ENCODE measurements at regions not wholly inside any gene's neighbourhood (a gene's known extent, or its start where the extent isn't known, plus 50 kb on each side); places are given as distances from the start of the nearest gene placed in this dataset.

DNA sequence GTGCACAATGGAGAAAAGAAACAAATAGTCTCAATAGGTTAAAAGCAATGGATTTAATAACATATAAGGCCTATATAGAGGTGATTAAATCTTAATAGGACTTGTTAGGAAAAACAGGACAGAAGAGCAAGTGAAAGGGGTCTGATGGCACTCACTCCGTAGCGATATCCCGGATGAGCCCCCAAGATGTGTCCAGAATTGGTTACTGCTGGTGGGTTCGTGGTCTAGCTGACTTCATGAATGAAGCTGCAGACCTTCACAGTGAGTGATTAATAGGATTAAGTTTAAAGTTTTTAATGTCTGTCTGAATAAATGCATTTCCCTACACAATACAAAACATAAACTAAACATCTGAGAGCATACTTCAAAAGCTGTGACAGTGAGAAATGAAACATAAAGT, 110.4 kb upstream of the FAM174A start:
- TF ChIP-seq, protein P1, sequence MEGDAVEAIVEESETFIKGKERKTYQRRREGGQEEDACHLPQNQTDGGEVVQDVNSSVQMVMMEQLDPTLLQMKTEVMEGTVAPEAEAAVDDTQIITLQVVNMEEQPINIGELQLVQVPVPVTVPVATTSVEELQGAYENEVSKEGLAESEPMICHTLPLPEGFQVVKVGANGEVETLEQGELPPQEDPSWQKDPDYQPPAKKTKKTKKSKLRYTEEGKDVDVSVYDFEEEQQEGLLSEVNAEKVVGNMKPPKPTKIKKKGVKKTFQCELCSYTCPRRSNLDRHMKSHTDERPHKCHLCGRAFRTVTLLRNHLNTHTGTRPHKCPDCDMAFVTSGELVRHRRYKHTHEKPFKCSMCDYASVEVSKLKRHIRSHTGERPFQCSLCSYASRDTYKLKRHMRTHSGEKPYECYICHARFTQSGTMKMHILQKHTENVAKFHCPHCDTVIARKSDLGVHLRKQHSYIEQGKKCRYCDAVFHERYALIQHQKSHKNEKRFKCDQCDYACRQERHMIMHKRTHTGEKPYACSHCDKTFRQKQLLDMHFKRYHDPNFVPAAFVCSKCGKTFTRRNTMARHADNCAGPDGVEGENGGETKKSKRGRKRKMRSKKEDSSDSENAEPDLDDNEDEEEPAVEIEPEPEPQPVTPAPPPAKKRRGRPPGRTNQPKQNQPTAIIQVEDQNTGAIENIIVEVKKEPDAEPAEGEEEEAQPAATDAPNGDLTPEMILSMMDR (IDR thresholded peaks at IDR 0.05; ENCODE audit: borderline replicate concordance, control extremely low read depth, extremely low read depth, insufficient read depth, missing control alignments), result no peak
- no peak for DNase-seq (ENCODE audit: low spot score)
- in situ Hi-C loops (cut with MboI; ENCODE audit: low sequenced_read_pairs, unreplicated experiment), result no loop called here

DNA sequence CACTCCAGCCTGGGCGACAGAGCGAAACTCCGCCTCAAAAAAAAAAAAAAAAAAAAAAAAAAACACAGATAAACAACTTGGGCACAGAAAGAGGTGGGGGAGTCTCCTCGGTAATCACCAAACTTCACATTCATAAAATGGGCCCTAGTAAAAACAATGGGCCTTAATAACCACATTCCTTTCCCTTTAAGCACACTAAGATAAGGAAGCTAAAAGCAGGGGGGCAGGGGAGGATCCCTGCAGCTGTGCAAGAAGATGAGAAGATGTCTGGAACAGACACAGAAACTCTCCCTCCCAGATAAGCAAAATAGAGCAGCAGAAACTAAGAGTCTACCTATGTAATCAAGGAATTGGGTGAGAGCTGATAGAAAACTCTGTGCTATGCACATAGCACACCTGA, 111.2 kb upstream of the FAM174A start:
- no peak for DNase-seq (ENCODE audit: low spot score)
- TF ChIP-seq, protein P1 (IDR thresholded peaks at IDR 0.05; ENCODE audit: borderline replicate concordance, control extremely low read depth, extremely low read depth, insufficient read depth, missing control alignments), result no peak
- in situ Hi-C loops (cut with MboI; ENCODE audit: low sequenced_read_pairs, unreplicated experiment), result no loop called here

DNA sequence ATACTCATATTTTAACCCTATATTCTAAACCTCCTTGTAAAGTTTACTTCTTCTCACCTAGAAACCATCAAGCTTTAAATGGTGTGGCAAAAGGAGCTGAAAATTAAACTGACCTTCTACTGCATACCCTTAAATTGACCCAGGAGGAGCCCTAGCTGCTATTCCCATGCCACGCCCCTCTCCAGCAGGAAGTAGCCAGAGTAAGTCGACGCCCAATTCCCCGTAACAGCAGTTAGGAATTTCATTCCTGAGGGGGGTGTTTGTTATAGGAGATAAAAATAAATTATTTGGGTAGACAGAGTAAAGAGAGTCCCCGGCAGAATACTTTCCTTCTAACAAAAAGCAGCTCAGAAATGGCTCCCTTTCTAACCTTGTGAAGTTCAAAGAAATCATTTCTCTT, 111.8 kb upstream of the FAM174A start:
- TF ChIP-seq, protein P1 (IDR thresholded peaks at IDR 0.05; ENCODE audit: borderline replicate concordance, control extremely low read depth, extremely low read depth, insufficient read depth, missing control alignments), result no peak
- in situ Hi-C loops (cut with MboI; ENCODE audit: low sequenced_read_pairs, unreplicated experiment), result no loop called here
- no peak for DNase-seq (ENCODE audit: low spot score)

- in situ Hi-C loops (cut with MboI; ENCODE audit: low sequenced_read_pairs, unreplicated experiment), result no loop called here
Measured at GRCh38 chr5:100421360-100421759, 113.8 kb upstream of the FAM174A start.

GRCh38 chr5:100418231-100418630, 116.9 kb upstream of the FAM174A start:
- TF ChIP-seq, protein P1 (IDR thresholded peaks at IDR 0.05; ENCODE audit: borderline replicate concordance, control extremely low read depth, extremely low read depth, insufficient read depth, missing control alignments), result no peak
- in situ Hi-C loops (cut with MboI; ENCODE audit: low sequenced_read_pairs, unreplicated experiment), result no loop called here
- no peak for DNase-seq (ENCODE audit: low spot score)

More at GRCh38 chr5:100421360-100421759, 113.8 kb upstream of the FAM174A start:
- TF ChIP-seq, protein P1 (IDR thresholded peaks at IDR 0.05; ENCODE audit: borderline replicate concordance, control extremely low read depth, extremely low read depth, insufficient read depth, missing control alignments), result no peak
- no peak for DNase-seq (ENCODE audit: low spot score)

GRCh38 chr5:100409660-100410151, 125.5 kb upstream of the FAM174A start:
- in situ Hi-C loops (cut with MboI; ENCODE audit: low sequenced_read_pairs, unreplicated experiment), result no loop called here
- DNase-seq (ENCODE audit: low spot score), result no peak
- TF ChIP-seq, protein P1 (IDR thresholded peaks at IDR 0.05; ENCODE audit: borderline replicate concordance, control extremely low read depth, extremely low read depth, insufficient read depth, missing control alignments), result no peak

- DNase-seq (ENCODE audit: low spot score), result no peak
- in situ Hi-C loops (cut with MboI; ENCODE audit: low sequenced_read_pairs, unreplicated experiment), result no loop called here
- TF ChIP-seq, protein P1 (IDR thresholded peaks at IDR 0.05; ENCODE audit: borderline replicate concordance, control extremely low read depth, extremely low read depth, insufficient read depth, missing control alignments), result no peak
Measured at GRCh38 chr5:100407053-100407452, 128.1 kb upstream of the FAM174A start.
